ENCODE measurements at regions not wholly inside any gene's neighbourhood (a gene's known extent, or its start where the extent isn't known, plus 50 kb on each side); places are given as distances from the start of the nearest gene placed in this dataset.

GRCh38 chr9:82404881-82405280 lies 416.3 kb downstream of the SPATA31D1 start:
- no peaks in the 10 kb centered on the region for H3K27me3 ChIP-seq (ENCODE audit: control insufficient read depth, insufficient read depth, low read length)
- H3K27ac ChIP-seq (ENCODE audit: low read length), result no peak overlapping the region
- H3K4me1 ChIP-seq (ENCODE audit: control insufficient read depth, insufficient read depth, low read length), result no peaks in the 10 kb centered on the region
- H3K4me3 ChIP-seq (ENCODE audit: low read length), result no peak overlapping the region
- no peaks in the 10 kb centered on the region for H3K9me3 ChIP-seq (replicated peaks; ENCODE audit: control insufficient read depth, low read depth, low read length)
- DNase-seq, result peak; percentile 36
- H3K36me3 ChIP-seq (ENCODE audit: control insufficient read depth, insufficient read depth, low read length), result no peaks in the 10 kb centered on the region
- no CpG with 5 or more reads among the region's 4 CpGs for WGBS (ENCODE audit: insufficient coverage)

- H3K27ac ChIP-seq (ENCODE audit: low read length), result no peak overlapping the region
- no peaks in the 10 kb centered on the region for H3K9me3 ChIP-seq (replicated peaks; ENCODE audit: control insufficient read depth, low read depth, low read length)
- H3K27me3 ChIP-seq (ENCODE audit: control insufficient read depth, insufficient read depth, low read length), result no peaks in the 10 kb centered on the region
- H3K4me1 ChIP-seq (ENCODE audit: control insufficient read depth, insufficient read depth, low read length), result no peaks in the 10 kb centered on the region
- 80% methylated on average over 1 of the region's 3 CpGs for WGBS (ENCODE audit: insufficient coverage)
- DNase-seq, result no peak
- H3K4me3 ChIP-seq (ENCODE audit: low read length), result no peak overlapping the region
- H3K36me3 ChIP-seq (ENCODE audit: control insufficient read depth, insufficient read depth, low read length), result no peaks in the 10 kb centered on the region
Measured at GRCh38 chr9:82406456-82407085, 418.0 kb downstream of the SPATA31D1 start.

GRCh38 chr9:82410306-82410705 lies 421.7 kb downstream of the SPATA31D1 start:
- Histone ChIP-seq H3K36me3 (ENCODE audit: control insufficient read depth, insufficient read depth, low read length) (no peaks in the 10 kb centered on the region), H3K27me3 (ENCODE audit: control insufficient read depth, insufficient read depth, low read length) (no peaks in the 10 kb centered on the region), H3K4me3 (ENCODE audit: low read length) (no peak overlapping the region), H3K4me1 (ENCODE audit: control insufficient read depth, insufficient read depth, low read length) (no peaks in the 10 kb centered on the region), H3K27ac (ENCODE audit: low read length) (no peak overlapping the region), H3K9me3 (replicated peaks; ENCODE audit: control insufficient read depth, low read depth, low read length) (no peaks in the 10 kb centered on the region)
- no peak for DNase-seq

GRCh38 chr9:82410866-82411265 lies 422.3 kb downstream of the SPATA31D1 start:
- H3K9me3 ChIP-seq (replicated peaks; ENCODE audit: control insufficient read depth, low read depth, low read length), result no peaks in the 10 kb centered on the region
- no peak for DNase-seq
- H3K4me3 ChIP-seq (ENCODE audit: low read length), result no peak overlapping the region
- H3K27ac ChIP-seq (ENCODE audit: low read length), result no peak overlapping the region
- no peaks in the 10 kb centered on the region for H3K36me3 ChIP-seq (ENCODE audit: control insufficient read depth, insufficient read depth, low read length)
- H3K27me3 ChIP-seq (ENCODE audit: control insufficient read depth, insufficient read depth, low read length), result no peaks in the 10 kb centered on the region
- no peaks in the 10 kb centered on the region for H3K4me1 ChIP-seq (ENCODE audit: control insufficient read depth, insufficient read depth, low read length)

- no peak for DNase-seq
- H3K4me3 ChIP-seq (ENCODE audit: low read length), result no peak overlapping the region
- H3K27ac ChIP-seq (ENCODE audit: low read length), result no peak overlapping the region
- H3K36me3 ChIP-seq (ENCODE audit: control insufficient read depth, insufficient read depth, low read length), result no peaks in the 10 kb centered on the region
- no peaks in the 10 kb centered on the region for H3K9me3 ChIP-seq (replicated peaks; ENCODE audit: control insufficient read depth, low read depth, low read length)
- WGBS (ENCODE audit: insufficient coverage), result no CpG with 5 or more reads among the region's 2 CpGs
- no peaks in the 10 kb centered on the region for H3K4me1 ChIP-seq (ENCODE audit: control insufficient read depth, insufficient read depth, low read length)
- no peaks in the 10 kb centered on the region for H3K27me3 ChIP-seq (ENCODE audit: control insufficient read depth, insufficient read depth, low read length)
Measured at GRCh38 chr9:82412586-82413305, 424.2 kb downstream of the SPATA31D1 start.

- WGBS (ENCODE audit: insufficient coverage), result no CpG with 5 or more reads among the region's 2 CpGs
- Histone ChIP-seq H3K27me3 (ENCODE audit: control insufficient read depth, insufficient read depth, low read length) (no peaks in the 10 kb centered on the region), H3K9me3 (replicated peaks; ENCODE audit: control insufficient read depth, low read depth, low read length) (no peaks in the 10 kb centered on the region), H3K36me3 (ENCODE audit: control insufficient read depth, insufficient read depth, low read length) (no peaks in the 10 kb centered on the region), H3K4me1 (ENCODE audit: control insufficient read depth, insufficient read depth, low read length) (no peaks in the 10 kb centered on the region), H3K4me3 (ENCODE audit: low read length) (no peak overlapping the region), H3K27ac (ENCODE audit: low read length) (no peak overlapping the region)
- no peak for DNase-seq
Measured at GRCh38 chr9:82417501-82417900, 428.9 kb downstream of the SPATA31D1 start.

GRCh38 chr9:82418334-82418733 lies 429.8 kb downstream of the SPATA31D1 start:
- no CpG with 5 or more reads among the region's 6 CpGs for WGBS (ENCODE audit: insufficient coverage)
- no peak overlapping the region for H3K27ac ChIP-seq (ENCODE audit: low read length)
- no peaks in the 10 kb centered on the region for H3K4me1 ChIP-seq (ENCODE audit: control insufficient read depth, insufficient read depth, low read length)
- no peak overlapping the region for H3K4me3 ChIP-seq (ENCODE audit: low read length)
- no peaks in the 10 kb centered on the region for H3K9me3 ChIP-seq (replicated peaks; ENCODE audit: control insufficient read depth, low read depth, low read length)
- no peak for DNase-seq
- no peaks in the 10 kb centered on the region for H3K36me3 ChIP-seq (ENCODE audit: control insufficient read depth, insufficient read depth, low read length)
- no peaks in the 10 kb centered on the region for H3K27me3 ChIP-seq (ENCODE audit: control insufficient read depth, insufficient read depth, low read length)

- no peaks in the 10 kb centered on the region for H3K27me3 ChIP-seq (ENCODE audit: control insufficient read depth, insufficient read depth, low read length)
- no peaks in the 10 kb centered on the region for H3K9me3 ChIP-seq (replicated peaks; ENCODE audit: control insufficient read depth, low read depth, low read length)
- DNase-seq, result no peak
- H3K4me1 ChIP-seq (ENCODE audit: control insufficient read depth, insufficient read depth, low read length), result no peaks in the 10 kb centered on the region
- no peak overlapping the region for H3K4me3 ChIP-seq (ENCODE audit: low read length)
- no CpG with 5 or more reads among the region's 3 CpGs for WGBS (ENCODE audit: insufficient coverage)
- no peak overlapping the region for H3K27ac ChIP-seq (ENCODE audit: low read length)
- H3K36me3 ChIP-seq (ENCODE audit: control insufficient read depth, insufficient read depth, low read length), result no peaks in the 10 kb centered on the region
Measured at GRCh38 chr9:82419696-82420486, 431.3 kb downstream of the SPATA31D1 start.

- DNase-seq, result peak; percentile 64
- no peaks in the 10 kb centered on the region for H3K4me1 ChIP-seq (ENCODE audit: control insufficient read depth, insufficient read depth, low read length)
- H3K36me3 ChIP-seq (ENCODE audit: control insufficient read depth, insufficient read depth, low read length), result no peaks in the 10 kb centered on the region
- 15% methylated on average over 5 of the region's 6 CpGs for WGBS (ENCODE audit: insufficient coverage)
- H3K4me3 ChIP-seq (ENCODE audit: low read length), result no peak overlapping the region
- no peaks in the 10 kb centered on the region for H3K27me3 ChIP-seq (ENCODE audit: control insufficient read depth, insufficient read depth, low read length)
- no peak overlapping the region for H3K27ac ChIP-seq (ENCODE audit: low read length)
- no peaks in the 10 kb centered on the region for H3K9me3 ChIP-seq (replicated peaks; ENCODE audit: control insufficient read depth, low read depth, low read length)
Measured at GRCh38 chr9:82421498-82421897, 432.9 kb downstream of the SPATA31D1 start.

GRCh38 chr9:82423700-82424099 lies 435.1 kb downstream of the SPATA31D1 start:
- Histone ChIP-seq H3K36me3 (ENCODE audit: control insufficient read depth, insufficient read depth, low read length) (no peaks in the 10 kb centered on the region), H3K9me3 (replicated peaks; ENCODE audit: control insufficient read depth, low read depth, low read length) (no peaks in the 10 kb centered on the region), H3K27me3 (ENCODE audit: control insufficient read depth, insufficient read depth, low read length) (no peaks in the 10 kb centered on the region), H3K4me3 (ENCODE audit: low read length) (no peak overlapping the region), H3K27ac (ENCODE audit: low read length) (no peak overlapping the region), H3K4me1 (ENCODE audit: control insufficient read depth, insufficient read depth, low read length) (no peaks in the 10 kb centered on the region)
- DNase-seq, result no peak
- 88% methylated on average over 3 of the region's 4 CpGs for WGBS (ENCODE audit: insufficient coverage)

Data from muscle of leg (tissue), 3 donors.